H1 (cell line): ENCODE measurements at regions not wholly inside any gene's neighbourhood (a gene's known extent, or its start where the extent isn't known, plus 50 kb on each side); places are given as distances from the start of the nearest gene placed in this dataset.
A peak's percentile ranks its signal among the peaks of the same experiment; 100 is the strongest.

Source experiments
- CTCF ChIA-PET: fragments of 300-600 bp; sonication (Branson Sonifier 250); formaldehyde crosslinking; loops from one replicate; lab custom pipeline; 2021; ENCODE audit not compliant: partially characterized antibody; lab: Charles Lee
- POLR2A ChIA-PET: fragments of 300-600 bp; sonication (Branson Sonifier 250); formaldehyde crosslinking; loops from one replicate; lab custom pipeline; 2021; ENCODE audit warnings: inconsistent platforms; ENCODE audit not compliant: partially characterized antibody; lab: Charles Lee
- DNase-seq, 2 experiments: peaks; one replicate each; pipeline versions ENCODE4 v3.0.0 to v3.0.0-alpha.2; 2010 to 2022; ENCODE audit warnings: low spot score in 2 of 2, low read depth in 1 of 2, mixed read lengths in 1 of 2
- FAIRE-seq: peaks from 2 replicates; lab custom pipeline; 2011; peaks lifted over from hg19 to GRCh38; lab: Jason Lieb, UNC
- H2AFZ ChIP-seq: 2 replicates; pipeline ENCODE4 v1.8.1; 2012; ENCODE audit warnings: low read length, inconsistent platforms
- H2AK5ac ChIP-seq: 2 replicates; pipeline ENCODE4 v1.6.1; 2013; ENCODE audit warnings: low read depth, low read length
- H2BK120ac ChIP-seq: replicated peaks from 2 replicates; pipeline ENCODE3; 2013; ENCODE audit warnings: low read depth, low read length, inconsistent platforms
- H2BK12ac ChIP-seq: 2 replicates; pipeline ENCODE4 v1.6.1; 2013; ENCODE audit warnings: low read depth, low read length
- H2BK15ac ChIP-seq: 2 replicates; pipeline ENCODE4 v1.6.1; 2013; ENCODE audit warnings: low read length
- H2BK20ac ChIP-seq: 2 replicates; pipeline ENCODE4 v1.6.1; 2013; ENCODE audit warnings: low read length
- H2BK5ac ChIP-seq: 2 replicates; pipeline ENCODE4 v1.6.1; 2013; ENCODE audit warnings: low read depth, low read length
- H3K14ac ChIP-seq: 2 replicates; pipeline ENCODE4 v1.6.1; 2013; ENCODE audit warnings: inconsistent platforms; ENCODE audit not compliant: insufficient read length
- H3K18ac ChIP-seq: 2 replicates; pipeline ENCODE4 v1.6.1; 2013; ENCODE audit warnings: low read length; ENCODE audit errors: extremely low read depth
- H3K23ac ChIP-seq: 2 replicates; pipeline ENCODE4 v1.6.1; 2013; ENCODE audit warnings: inconsistent platforms; ENCODE audit not compliant: insufficient read length
- H3K23me2 ChIP-seq: 2 replicates; pipeline ENCODE4 v1.6.1; 2013; ENCODE audit warnings: low read depth, low read length
- H3K27ac ChIP-seq: 2 replicates; pipeline ENCODE4 v1.6.1; 2011; ENCODE audit warnings: low read depth, low read length, inconsistent platforms
- H3K27me3 ChIP-seq, 4 experiments: replicated peaks in 1 of 4; 1 replicate in 1 of 4; 2 replicates in 3 of 4; pipeline versions ENCODE4 v1.6.1 to v1.8.1; 2011 to 2013; ENCODE audit warnings: low read length in 3 of 4, mild to moderate bottlenecking in 3 of 4, inconsistent platforms in 2 of 4, mixed read lengths in 2 of 4, moderate library complexity in 1 of 4; ENCODE audit not compliant: control insufficient read depth in 3 of 4, insufficient read depth in 3 of 4; ENCODE audit errors: extremely low read depth in 1 of 4
- H3K36me3 ChIP-seq, 4 experiments: 2 replicates each; pipeline versions ENCODE4 v1.6.1 to v1.8.1; 2011 to 2013; ENCODE audit warnings: mild to moderate bottlenecking in 4 of 4, low read length in 3 of 4, moderate library complexity in 2 of 4, control low read depth in 1 of 4, inconsistent platforms in 1 of 4; ENCODE audit not compliant: insufficient read depth in 4 of 4, control insufficient read depth in 2 of 4
- H3K4ac ChIP-seq: replicated peaks from 2 replicates; pipeline ENCODE3; 2013; ENCODE audit warnings: low read length, low read depth, mixed read lengths, inconsistent platforms; ENCODE audit not compliant: insufficient read length
- H3K4me1 ChIP-seq, 4 experiments: replicated peaks in 1 of 4; 1 replicate in 1 of 4; 2 replicates in 3 of 4; pipeline versions ENCODE4 v1.6.1 to v1.8.1; 2011 to 2013; ENCODE audit warnings: low read length in 3 of 4, inconsistent platforms in 2 of 4, mixed read lengths in 1 of 4; ENCODE audit not compliant: insufficient read depth in 4 of 4, control insufficient read depth in 3 of 4
- H3K4me2 ChIP-seq, 2 experiments: 2 replicates each; pipeline versions ENCODE4 v1.6.1 to v1.8.1; 2011 to 2013; ENCODE audit warnings: low read depth in 2 of 2, low read length in 2 of 2, control low read depth in 1 of 2, inconsistent platforms in 1 of 2, mild to moderate bottlenecking in 1 of 2; ENCODE audit not compliant: insufficient read depth in 1 of 2
- H3K4me3 ChIP-seq, 4 experiments: fragments of 200-600, 300-600 bp in 1 of 4; sonication (generic), shearing (Covaris generic), sonication (Bioruptor Twin) in 1 of 4; 2 replicates each; pipeline versions ENCODE4 v1.5.1 to v1.8.1; 2011 to 2016; ENCODE audit warnings: low read length in 4 of 4, low read depth in 3 of 4, control low read depth in 2 of 4, inconsistent platforms in 2 of 4, mild to moderate bottlenecking in 2 of 4, mixed read lengths in 1 of 4, moderate library complexity in 1 of 4; ENCODE audit not compliant: insufficient read depth in 2 of 4; ENCODE audit errors: extremely low read depth in 1 of 4
- H3K56ac ChIP-seq: replicated peaks from 2 replicates; pipeline ENCODE3; 2013; ENCODE audit warnings: low read depth, mild to moderate bottlenecking, mixed read lengths, low read length, inconsistent platforms; ENCODE audit not compliant: insufficient read length
- H3K79me1 ChIP-seq: 2 replicates; pipeline ENCODE4 v1.6.1; 2013; ENCODE audit warnings: low read depth, low read length, control low read depth
- H3K79me2 ChIP-seq, 2 experiments: 2 replicates each; pipeline versions ENCODE4 v1.6.1 to v1.8.1; 2012 to 2013; ENCODE audit warnings: low read length in 2 of 2, mild to moderate bottlenecking in 2 of 2, inconsistent platforms in 1 of 2; ENCODE audit not compliant: insufficient read depth in 2 of 2, control insufficient read depth in 1 of 2
- H3K9ac ChIP-seq, 4 experiments: replicated peaks in 1 of 4; 1 replicate in 1 of 4; 2 replicates in 3 of 4; pipeline versions ENCODE4 v1.6.1 to v1.8.1; 2011 to 2013; ENCODE audit warnings: low read depth in 3 of 4, low read length in 3 of 4, control low read depth in 2 of 4, mild to moderate bottlenecking in 2 of 4, moderate library complexity in 2 of 4, inconsistent platforms in 1 of 4; ENCODE audit errors: extremely low read depth in 1 of 4
- H3K9me3 ChIP-seq, 2 experiments: 2 replicates each; pipeline versions ENCODE4 v1.6.1 to v1.8.1; 2012 to 2013; ENCODE audit warnings: mild to moderate bottlenecking in 2 of 2, moderate library complexity in 2 of 2, control low read depth in 1 of 2, inconsistent platforms in 1 of 2, low read depth in 1 of 2, low read length in 1 of 2, mixed read lengths in 1 of 2; ENCODE audit not compliant: insufficient read depth in 2 of 2
- H4K20me1 ChIP-seq, 2 experiments: replicated peaks in 1 of 2; 2 replicates each; pipeline versions ENCODE3 to v1.8.1; 2011 to 2013; ENCODE audit warnings: inconsistent platforms in 2 of 2, low read length in 2 of 2, mild to moderate bottlenecking in 1 of 2; ENCODE audit not compliant: insufficient read depth in 2 of 2, control insufficient read depth in 1 of 2
- H4K5ac ChIP-seq: 2 replicates; pipeline ENCODE4 v1.6.1; 2013; ENCODE audit warnings: low read length, low read depth, mixed read lengths, inconsistent platforms; ENCODE audit not compliant: insufficient read length
- H4K8ac ChIP-seq: 2 replicates; pipeline ENCODE4 v1.8.0; 2013; ENCODE audit warnings: mild to moderate bottlenecking, moderate library complexity, low read length, inconsistent platforms; ENCODE audit not compliant: insufficient read depth; ENCODE audit errors: extremely low read depth
- H4K91ac ChIP-seq: replicated peaks from 2 replicates; pipeline ENCODE3; 2013; ENCODE audit warnings: low read length, mixed read lengths, inconsistent platforms; ENCODE audit not compliant: insufficient read length
- KDM5A ChIP-seq: fragments of 200-600 bp; IDR thresholded peaks from 2 replicates; pipeline ENCODE4 v1.7.1; 2012; ENCODE audit warnings: mild to moderate bottlenecking, low read length, inconsistent platforms, mixed read lengths
- MAFK ChIP-seq: IDR thresholded peaks from 2 replicates; pipeline ENCODE4 v1.6.1; 2012; ENCODE audit warnings: low read depth, mild to moderate bottlenecking, improper control_type of control experiment, low read length
- WGBS, 2 experiments: shearing (Covaris generic) in 1 of 2; methylation state at CpG; one replicate each; pipeline versions ENCODE4 v1.1.6 to v1.1.7; 2013 to 2015; ENCODE audit warnings: low lambda C conversion rate in 2 of 2, mixed read lengths in 2 of 2, inconsistent platforms in 1 of 2, low coverage in 1 of 2, missing lambda C conversion rate in 1 of 2; ENCODE audit not compliant: insufficient replicate concordance in 2 of 2, insufficient coverage in 1 of 2, insufficient read length in 1 of 2; ENCODE audit errors: extremely low coverage in 1 of 2, missing lambda C conversion rate in 1 of 2; 5-methylcytosine and 5-hydroxymethylcytosine counted together

DNA sequence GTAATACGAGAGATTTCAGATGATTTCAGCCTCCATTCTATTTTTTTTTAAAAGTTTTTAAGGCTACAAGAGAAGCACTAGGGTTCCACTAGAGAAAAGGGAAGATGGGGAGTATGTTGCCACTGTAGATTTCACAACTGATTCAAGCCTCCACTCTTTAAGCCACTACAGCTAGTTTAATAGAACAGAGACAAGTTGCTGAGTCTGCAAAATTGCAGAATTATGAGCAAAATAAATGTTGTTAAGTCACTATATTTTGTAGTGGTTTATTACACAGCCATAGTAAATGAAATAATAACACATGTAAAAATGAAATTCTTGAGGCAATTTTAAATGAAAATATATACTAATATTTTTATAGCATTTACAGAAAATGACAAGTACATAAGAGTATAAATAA, 96.0 kb upstream of the POT1 start:
- Histone ChIP-seq H3K23me2 (no peaks in the 10 kb centered on the region), H3K79me1 (no peaks in the 10 kb centered on the region), H2BK120ac (no peak overlapping the region), H3K9me3 (no peaks in the 10 kb centered on the region), H2BK15ac (no peak overlapping the region), H4K5ac (no peak overlapping the region), H3K23ac (no peak overlapping the region), H2AK5ac (no peak overlapping the region), H3K9ac (no peak overlapping the region), H3K79me2 (no peaks in the 10 kb centered on the region), H3K36me3 (no peaks in the 10 kb centered on the region), H3K56ac (no peak overlapping the region), H2BK5ac (no peak overlapping the region), H2BK12ac (no peak overlapping the region), H3K4ac (no peak overlapping the region), H4K20me1 (no peaks in the 10 kb centered on the region), H3K18ac (no peak overlapping the region), H2BK20ac (no peak overlapping the region), H3K4me1 (no peaks in the 10 kb centered on the region), H4K91ac (no peak overlapping the region), H3K27ac (no peak overlapping the region), H3K14ac (no peak overlapping the region), H4K8ac (no peak overlapping the region), H2AFZ (no peak overlapping the region), H3K4me3 (no peak overlapping the region), H3K4me2 (no peak overlapping the region), H3K27me3 (no peaks in the 10 kb centered on the region)
- WGBS, 2 experiments, result 92% methylated on average over 1 of the region's 1 CpG; no CpG with 5 or more reads in 1 of the 2 experiments
- FAIRE-seq, result no peak
- ChIA-PET POLR2A (no interaction called here), CTCF (no interaction called here)
- DNase-seq, result no peak
- TF ChIP-seq KDM5A (no peak), MAFK (peak; percentile 72)
